ENCODE measurements at regions not wholly inside any gene's neighbourhood (a gene's known extent, or its start where the extent isn't known, plus 50 kb on each side); places are given as distances from the start of the nearest gene placed in this dataset.
"Not testable (repeated sequence)": the region's sequence is repeated elsewhere in the genome, so short reads cannot be mapped to it uniquely, and the experiment has no call there.

DNA sequence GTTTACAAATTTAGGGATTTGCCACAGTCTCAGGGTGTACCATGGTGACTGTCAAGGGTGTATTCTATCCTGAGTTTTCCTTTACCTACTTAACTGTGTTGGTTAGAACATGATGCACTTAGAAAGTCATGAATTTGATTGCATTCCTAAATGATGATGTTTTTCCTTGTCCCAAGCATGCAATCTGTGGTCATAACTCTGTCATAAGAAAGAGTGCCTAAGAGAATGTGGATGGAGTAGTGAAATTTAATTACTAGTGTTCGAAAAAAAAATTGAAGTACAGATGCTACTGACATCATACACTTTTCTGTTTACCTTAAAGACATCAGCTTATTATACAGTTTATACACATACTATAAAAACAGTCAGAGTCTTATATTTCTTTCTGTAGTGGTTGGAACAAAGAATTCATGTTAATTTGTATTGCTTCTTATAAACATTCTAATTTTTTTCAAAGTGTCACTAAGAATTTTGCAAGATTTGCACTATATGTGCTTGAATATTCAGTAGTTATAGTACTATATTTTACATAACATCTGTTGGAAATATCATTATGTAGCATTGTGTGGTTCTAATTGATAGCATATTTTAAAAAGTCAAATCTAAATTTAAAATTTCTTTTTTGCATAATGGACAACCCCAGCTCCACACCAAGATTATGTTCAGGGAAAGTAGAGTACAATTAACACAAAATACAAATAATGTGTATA, 231.3 kb upstream of the KCNMB2 start:
- no peak for DNase-seq (ENCODE audit: low spot score)

DNA sequence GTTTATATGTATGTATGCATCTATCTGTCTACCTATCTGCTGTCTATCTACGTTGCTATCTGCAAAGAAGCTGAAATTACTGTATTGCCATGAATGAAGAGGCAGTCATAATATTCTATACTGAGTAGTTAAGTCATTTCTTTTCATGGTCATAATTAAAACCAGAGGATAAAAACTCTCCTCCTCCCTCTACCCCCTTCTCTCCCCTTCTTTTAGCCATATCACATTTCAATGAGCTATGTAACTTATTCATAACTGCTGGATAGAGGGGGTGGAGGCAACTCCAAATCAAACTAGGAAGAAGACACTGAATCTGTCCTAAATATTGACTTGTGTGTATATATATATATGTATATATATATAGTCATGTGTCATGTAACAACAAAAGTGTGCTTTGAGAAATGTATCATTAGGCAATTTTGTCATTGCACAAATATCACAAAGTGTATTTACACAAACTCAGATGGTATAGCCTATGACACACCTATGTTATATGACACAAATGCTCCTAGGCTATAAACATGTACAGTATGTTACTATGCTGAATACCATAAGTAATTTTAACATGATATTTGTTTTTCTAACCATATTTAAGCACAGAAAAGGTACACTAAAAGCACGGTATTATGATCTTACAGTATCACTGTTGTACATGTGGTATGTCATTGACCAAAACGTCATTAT, 229.7 kb upstream of the KCNMB2 start:
- DNase-seq (ENCODE audit: low spot score) = no peak

DNA sequence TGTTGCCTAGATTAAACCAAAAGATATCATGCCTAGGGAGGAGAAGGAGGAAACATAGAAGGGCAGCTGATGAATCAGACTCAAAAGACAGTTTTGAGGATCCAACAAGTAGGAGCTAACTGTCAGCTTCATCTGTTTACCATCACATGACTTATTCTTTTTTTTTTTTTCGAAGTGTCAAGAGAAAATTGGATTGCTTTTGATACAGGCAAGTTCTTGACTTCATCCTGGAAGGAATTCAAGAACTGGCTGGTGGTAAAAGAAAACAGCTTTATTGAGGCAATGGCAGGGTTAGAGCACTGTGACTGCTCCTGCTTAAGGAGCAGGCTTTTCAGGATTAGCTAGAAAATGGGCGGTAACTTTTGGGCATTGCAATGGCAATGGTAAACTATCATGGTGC, 227.5 kb upstream of the KCNMB2 start:
- no peak for DNase-seq (ENCODE audit: low spot score)

DNA sequence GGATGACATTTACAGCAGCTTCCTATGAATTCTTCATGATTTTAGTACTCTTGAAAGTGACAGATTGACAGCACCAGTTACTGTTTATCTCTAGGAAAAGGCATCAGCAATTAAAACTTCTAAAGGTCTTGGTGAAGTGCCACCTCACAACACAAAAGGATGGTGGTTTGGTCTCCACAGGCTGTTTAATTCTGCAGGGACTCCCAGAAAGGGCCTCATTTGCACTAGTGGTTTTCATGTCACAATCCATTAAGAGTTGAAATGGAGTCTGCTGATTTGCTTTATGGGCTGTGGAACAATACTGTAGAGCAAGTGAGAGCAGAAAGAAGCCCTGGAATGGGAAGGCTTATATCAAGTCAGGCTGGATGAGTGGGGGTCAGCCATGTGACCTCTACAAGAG, 225.3 kb upstream of the KCNMB2 start:
- DNase-seq (ENCODE audit: low spot score) = no peak

DNA sequence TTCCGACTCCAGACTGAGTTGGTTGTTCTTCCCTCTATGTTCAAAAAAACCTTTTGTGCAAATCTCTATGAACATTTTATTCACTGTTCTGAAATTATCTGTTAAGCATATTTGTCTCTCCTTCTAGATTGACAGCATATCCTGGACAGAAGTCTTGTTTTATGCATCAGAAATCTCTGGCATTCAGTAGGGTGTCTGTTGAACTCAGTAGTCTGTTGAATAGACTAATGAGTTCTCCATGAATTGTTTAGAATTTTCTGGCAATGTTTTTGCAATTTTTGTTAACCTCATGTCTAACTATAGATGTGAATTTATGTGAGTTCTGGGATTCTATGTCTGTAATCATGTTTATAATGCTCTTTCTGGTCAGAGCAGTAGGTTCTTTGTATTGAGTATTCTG, 222.5 kb upstream of the KCNMB2 start:
- DNase-seq (ENCODE audit: low spot score) = no peak

DNA sequence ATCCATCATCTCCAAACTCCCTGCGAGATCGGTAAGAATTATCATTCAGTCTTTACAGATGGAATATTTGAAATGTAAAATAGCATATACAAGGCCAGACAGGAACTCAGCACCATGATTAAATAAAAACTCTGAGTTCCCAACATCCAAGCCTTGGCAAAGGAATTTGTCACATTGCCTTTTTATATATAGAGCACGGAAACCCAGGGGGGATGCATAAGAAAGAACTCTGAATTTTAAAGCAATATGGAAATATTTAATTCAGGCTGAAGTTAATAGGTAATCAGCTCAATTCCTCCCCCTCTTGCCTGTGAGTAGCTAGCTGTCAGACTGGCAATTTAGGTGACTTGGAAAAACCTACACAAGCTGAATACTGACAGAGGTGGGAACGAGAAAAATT, 217.9 kb upstream of the KCNMB2 start:
- DNase-seq (ENCODE audit: low spot score) = no peak

DNA sequence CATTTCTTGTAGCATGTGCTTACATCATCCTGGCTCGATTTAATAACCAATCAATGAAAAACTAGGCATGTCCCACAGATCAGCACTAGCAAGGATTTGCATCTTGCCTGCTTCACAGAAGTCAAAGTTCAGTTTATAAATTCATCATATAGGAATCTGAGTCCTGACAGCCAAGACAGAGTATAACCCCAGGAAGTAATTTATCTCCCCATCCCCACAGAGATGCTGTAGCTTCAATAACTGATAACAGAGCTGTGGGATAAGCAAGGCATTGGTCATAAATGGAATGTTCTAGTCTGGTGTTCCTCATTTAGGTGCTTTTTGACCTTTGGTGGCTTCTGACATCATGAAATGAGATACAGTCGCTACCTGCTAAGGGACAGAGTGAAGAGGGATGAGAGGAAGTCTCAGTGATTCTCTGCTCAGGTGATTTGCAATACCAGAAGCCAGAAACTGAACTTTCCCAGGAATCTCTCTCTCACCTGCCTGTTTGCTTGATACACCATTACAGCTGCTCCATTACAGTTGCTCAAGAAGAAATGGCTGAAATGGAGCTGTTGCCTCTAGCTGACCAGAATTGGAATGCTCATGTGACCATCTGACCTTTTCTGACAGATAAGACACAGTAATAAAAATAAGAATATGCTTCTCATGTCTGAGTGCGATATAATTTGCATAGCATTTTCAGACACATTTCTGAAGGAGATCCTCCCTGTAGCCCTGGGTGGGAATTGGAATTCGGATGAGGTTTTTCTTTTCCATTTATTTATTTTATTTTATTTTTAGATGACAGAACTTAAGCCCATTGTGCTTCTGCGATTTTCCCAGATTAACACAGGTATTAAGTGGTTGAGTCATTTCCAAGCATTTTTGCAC, 217.1 kb upstream of the KCNMB2 start:
- DNase-seq (ENCODE audit: low spot score) = no peak

DNA sequence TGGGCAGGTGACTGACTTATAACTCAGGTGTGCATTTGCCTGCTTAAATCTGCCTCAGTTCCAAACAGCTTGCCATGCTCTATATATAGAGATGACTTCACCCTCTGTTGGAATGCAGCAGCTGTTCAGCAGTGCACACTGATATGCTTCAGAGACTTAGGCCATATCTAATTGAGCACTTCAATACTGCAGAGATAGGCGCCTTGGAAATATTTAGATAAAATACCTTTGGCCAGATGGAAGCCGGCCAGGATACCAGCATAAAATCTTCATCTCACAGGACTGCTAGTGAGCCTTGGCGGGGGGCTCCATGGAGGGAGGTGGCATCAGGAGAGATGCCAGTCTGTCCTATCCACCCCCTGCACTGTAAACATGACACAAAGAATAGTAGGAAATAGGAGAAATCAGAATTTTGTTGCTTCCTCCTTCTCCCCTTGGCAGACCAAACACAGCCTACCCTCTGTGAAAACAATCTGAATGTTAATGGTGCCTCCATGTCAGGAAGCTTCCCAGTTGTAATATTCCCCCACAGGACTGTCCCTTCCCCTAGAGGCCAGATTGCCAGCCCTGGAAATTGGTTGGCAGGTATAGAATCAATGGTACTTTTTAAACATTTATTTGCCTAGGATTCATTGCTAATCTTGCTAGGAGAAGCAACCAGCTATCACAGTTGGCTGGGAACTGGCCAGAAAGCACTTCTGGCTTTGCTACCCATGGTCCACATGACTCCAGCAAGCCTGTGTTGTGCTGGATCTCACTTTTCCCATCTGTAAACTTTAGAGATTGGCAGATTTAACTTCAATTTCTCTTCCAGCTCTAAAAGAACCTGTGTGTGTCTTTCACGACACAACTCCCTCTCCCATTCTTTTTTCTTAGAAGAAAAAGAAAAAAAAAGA, 215.5 kb upstream of the KCNMB2 start:
- peak; percentile 39 for DNase-seq (ENCODE audit: low spot score)

DNA sequence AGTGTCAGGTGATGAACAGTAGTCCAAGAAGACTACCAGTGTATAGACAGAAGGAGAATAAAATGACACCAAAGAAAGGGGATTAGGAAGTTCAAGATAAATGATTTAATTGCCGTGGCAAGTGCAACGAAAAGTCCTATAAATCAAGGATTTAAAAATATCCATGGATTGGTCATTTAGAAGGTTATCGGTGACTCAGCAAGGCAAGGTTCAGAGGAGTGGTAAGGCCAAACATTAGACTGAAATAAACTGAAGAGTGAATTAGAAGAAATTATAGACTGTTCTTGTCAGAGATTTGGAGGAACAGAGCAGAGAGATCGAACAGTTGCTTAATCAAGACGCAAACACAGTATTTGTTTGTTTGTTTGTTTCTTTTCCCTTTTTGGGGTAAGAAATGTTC, 211.9 kb upstream of the KCNMB2 start:
- DNase-seq (ENCODE audit: low spot score) = no peak

DNA sequence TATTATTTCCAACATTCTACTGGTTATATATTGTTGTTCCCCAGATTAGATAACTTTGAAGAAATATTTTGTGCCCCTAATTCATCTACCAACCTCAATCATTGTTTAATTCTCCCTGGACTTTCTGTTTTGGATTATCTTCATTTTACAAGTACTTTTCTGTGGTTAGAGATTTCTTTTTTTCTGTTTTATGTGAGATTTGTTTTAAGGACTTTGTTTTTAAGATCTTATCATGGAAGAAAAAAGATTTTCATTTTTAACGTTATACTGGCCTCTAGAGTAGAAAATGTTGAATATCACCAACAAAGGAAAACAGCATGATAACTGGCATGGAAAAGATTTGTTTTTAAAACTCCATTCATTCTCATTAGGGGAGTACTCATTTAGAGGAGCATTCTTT, 210.9 kb upstream of the KCNMB2 start:
- DNase-seq (ENCODE audit: low spot score) = no peak

DNA sequence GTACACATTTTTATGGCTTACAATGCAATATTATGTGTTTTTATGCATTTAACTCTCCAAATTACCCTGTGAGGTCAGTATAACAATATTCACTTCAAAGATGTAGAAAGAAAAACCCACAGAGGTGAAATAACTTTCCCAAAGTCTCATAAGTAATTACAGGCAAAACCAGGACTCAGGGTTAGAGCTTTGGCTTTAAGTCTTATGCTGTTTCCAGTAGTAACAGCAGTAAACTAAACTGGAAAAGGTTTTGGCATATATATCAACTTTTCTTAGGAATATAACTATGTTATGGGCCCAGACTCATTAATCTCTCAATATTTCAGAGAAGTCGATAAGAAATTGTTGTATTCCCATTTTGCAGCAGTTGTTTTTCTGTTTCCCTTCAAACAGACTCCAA, 206.3 kb upstream of the KCNMB2 start:
- no peak for DNase-seq (ENCODE audit: low spot score)

DNA sequence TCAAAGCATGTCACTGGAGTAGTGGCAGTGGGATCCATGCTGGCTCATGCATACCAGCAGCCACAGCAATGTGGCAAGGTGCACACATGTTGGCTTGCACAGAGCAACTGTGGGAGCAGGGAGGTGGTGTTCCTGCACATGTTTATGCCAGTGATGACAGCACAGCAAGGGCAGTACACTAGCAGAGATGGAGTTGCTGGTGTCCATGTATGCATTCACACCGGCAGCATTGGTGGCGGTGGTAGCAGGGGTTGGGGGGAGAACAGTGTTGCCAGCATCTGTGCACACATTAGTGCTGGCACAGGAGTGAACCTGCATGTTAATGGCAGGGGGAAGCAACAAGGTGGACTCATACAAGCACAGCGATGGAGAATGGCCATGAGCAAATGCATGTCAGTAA, 202.0 kb upstream of the KCNMB2 start:
- DNase-seq (ENCODE audit: low spot score) = no peak

DNA sequence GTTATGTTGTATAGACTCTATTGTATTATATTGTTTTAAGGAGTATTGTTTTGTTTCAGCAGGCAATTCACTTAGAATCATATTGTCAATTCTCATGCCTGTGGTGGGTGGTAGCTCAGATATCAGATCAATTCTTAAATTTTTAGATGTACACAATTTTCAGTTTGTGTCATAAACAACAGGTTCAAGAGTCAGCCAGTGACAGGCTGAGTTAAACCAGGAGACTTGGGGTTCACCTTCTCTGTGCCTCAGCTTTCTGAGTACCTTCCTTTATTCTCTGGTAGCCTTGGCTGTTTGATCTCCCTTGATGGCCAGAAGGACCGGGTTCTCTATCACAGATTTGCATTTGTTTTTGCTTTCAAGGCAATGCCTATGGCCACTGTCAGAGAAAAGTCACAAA, 199.9 kb upstream of the KCNMB2 start:
- no peak for DNase-seq (ENCODE audit: low spot score)

DNA sequence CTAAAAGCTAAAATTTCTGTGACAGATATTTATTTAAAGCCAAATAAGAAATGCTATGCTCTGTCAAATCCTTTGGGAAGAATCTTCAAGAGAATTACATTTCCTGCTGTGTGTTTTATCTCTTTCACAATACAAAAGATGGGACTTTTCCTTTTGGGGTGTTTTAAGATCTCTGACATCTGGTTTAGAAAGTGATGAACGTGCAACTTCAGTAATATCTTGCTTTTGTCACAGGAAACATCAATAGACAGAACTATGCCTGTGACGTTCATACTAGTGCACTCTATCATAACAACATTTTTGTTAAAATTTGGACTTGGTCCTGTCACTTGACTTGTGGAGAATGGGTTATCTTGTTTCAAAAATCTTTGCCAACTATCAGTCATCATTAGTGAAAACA, 195.7 kb upstream of the KCNMB2 start:
- DNase-seq (ENCODE audit: low spot score) = no peak

DNA sequence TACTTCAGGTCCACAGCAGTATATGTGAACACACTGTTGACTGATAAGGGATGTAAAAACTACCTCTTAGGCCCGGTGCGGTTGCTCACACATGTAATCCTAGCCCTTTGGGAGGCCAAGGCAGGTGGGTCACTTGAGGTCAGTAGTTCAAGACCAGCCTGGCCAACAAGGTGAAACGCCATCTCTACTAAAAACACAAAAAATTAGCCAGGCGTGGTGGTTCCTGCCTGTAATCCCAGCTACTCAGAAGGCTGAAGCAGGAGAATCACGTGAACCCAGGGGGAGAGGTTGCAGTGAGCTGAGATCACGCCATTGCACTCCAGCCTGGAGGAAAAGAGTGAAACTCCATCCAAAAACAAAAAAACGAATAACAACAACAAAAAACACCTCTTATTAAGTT, 194.6 kb upstream of the KCNMB2 start:
- no peak for DNase-seq (ENCODE audit: low spot score)

DNA sequence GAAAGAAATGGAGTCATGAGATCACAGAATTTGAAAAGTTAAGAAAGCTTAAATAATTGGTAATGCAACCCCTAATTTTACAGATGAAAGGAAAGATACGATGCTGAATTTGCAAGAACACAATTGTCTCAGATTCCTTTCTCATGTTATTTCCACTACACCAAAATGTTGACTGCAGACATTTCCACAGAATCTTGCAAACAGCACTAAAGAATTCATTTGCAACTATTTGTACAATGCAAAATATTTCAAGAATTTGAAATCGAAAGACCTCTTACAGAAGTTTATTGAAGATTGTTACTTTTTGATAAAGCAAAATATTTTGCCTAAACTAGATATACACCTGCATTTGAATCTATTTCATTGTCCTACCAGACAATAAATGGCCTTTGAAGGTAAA, 194.1 kb upstream of the KCNMB2 start:
- DNase-seq (ENCODE audit: low spot score) = no peak

DNA sequence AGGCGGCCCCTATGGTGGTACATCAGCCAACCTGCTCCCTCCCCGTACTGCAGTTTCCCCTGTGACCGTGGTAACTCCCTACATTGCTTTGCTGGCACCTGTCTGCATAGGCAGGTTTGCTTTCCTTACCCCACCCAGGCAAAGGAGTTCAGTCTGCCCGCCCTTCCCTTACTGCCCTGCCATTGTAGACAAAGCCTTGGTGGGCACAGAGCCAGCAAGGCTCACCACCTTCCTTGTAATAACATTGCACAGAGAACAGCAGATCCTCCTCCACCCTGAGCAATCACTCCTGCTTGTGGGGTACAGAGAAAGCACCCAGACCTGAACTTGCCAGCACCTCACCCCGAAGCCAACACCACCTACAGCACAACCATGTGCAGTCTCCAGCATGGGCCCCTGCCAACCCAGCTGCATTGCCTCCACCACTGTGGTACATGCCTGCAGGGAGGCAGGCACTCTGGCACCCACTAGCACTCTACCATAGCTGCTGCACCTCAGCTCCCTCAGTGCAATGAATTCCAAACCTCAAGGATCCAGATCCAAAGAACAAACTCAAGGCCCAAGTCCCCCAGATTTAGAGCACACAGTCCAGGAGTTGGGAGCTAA, 192.7 kb upstream of the KCNMB2 start:
- no peak for DNase-seq (ENCODE audit: low spot score)

DNA sequence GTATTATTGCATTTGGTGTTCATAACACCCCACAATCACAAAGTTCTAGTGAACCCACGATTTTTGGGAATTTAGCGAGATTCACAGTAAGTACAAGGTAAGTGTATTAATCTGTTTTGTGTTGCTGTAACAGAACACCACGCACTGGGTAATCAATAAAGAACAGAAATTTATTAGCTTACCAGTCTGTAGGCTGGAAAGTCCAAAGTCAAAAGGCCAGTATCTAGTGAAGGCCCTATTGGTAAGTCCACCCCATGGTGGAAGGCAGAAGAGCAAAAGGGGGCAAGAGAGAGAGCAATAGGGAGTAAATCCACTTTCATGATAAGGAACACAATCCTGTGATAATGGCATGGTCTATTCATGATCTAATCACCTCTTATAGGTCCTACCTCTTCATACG, 190.3 kb upstream of the KCNMB2 start:
- no peak for DNase-seq (ENCODE audit: low spot score)

DNA sequence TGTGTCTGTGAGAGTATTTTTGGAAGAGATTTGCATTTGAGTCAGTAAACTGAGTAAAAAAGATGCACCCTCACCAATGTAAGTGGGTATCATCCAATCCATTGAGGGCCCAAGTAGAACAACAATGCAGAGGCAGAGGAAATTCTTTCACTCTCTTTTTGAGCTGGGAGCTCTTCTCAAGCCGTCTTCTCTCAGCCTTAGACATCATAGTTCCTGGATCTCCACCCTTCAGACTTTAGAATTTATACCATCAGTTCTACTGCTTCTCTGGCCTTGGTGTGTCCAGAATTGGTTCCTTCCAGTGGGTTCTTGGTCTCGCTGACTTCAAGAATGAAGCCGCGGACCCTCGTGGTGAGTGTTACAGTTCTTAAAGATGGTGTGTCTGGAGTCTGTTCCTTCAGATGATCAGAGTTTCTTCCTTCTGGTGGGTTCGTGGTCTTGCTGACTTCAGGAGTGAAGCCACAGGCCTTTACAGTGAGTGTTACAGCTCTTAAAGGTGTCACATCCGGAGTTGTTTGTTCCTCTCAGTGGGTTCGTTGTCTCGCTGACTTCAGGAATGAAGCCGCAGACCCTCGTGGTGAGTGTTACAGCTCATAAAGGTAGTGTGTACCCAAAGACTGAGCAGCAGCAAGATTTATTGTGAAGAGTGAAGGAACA, 187.5 kb upstream of the KCNMB2 start:
- DNase-seq (ENCODE audit: low spot score) = not testable (repeated sequence)

DNA sequence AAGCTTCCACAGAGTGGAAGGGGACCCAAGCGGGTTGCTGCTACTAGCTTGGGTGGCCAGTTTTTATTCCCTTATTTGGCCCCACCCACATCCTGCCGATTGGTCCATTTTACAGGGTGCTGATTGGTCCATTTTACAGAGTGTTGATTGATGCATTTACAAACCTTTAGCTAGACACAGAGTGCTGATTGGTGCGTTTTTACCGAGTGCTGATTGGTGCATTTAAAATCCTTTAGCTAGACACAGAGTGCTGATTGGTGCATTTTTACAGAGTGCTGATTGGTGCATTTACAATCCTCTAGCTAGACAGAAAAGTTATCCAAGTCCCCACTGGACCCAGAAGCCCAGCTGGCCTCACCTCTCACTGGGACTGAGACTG, 187.0 kb upstream of the KCNMB2 start:
- DNase-seq (ENCODE audit: low spot score) = not testable (repeated sequence)

DNA sequence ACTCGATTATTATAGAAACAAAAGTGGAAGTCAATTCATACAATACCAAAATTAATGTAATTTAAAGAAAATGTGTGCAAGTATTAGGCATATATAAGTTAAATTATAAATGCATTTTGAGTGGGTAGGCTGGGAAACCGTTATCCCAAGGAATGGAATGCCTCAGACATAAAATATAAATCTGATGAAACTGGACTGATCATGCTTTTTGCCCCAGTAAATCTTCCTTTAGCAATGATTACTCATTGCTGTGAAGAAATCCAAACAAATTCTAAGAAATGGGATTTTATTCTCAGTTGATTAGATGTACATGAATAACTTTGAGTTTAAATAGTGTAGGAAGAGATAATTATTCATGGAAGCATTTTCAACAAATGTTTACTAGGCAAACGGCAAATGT, 185.5 kb upstream of the KCNMB2 start:
- no peak for DNase-seq (ENCODE audit: low spot score)

Measured in iPS-NIHi11 (cell line).